SK-N-SH (cell line): ENCODE measurements at regions not wholly inside any gene's neighbourhood (a gene's known extent, or its start where the extent isn't known, plus 50 kb on each side); places are given as distances from the start of the nearest gene placed in this dataset.

Source experiments
- CTCF ChIA-PET: fragments of 300-600, 350-600 bp; formaldehyde crosslinking; extraction: SDS; loops from one replicate; lab custom pipeline; 2021; lab: Yijun Ruan, JAX
- POLR2A ChIA-PET: fragments of 350-600 bp; sonication (Branson Sonifier 250); formaldehyde crosslinking; extraction: SDS; loops from one replicate; lab custom pipeline; 2020; ENCODE audit warnings: antibody characterized with exemption, inconsistent platforms; lab: Yijun Ruan, JAX
- DNase-seq: peaks from one replicate; pipeline ENCODE4 v3.0.0; 2012
- H2AFZ ChIP-seq: fragments of 200-600 bp; sonication (generic); 2 replicates; pipeline ENCODE4 v1.8.1; 2016; ENCODE audit warnings: antibody characterized with exemption, mild to moderate bottlenecking, low read depth
- H3F3A ChIP-seq: fragments of 200-600 bp; sonication (generic); replicated peaks from 2 replicates; pipeline ENCODE3; 2016; ENCODE audit warnings: antibody characterized with exemption, mild to moderate bottlenecking; ENCODE audit not compliant: insufficient read depth
- H3K27ac ChIP-seq, 2 experiments: fragments of 200-500 bp in 1 of 2; fragments of 200-600 bp in 1 of 2; sonication (Bioruptor generic) in 1 of 2; sonication (generic), shearing (Covaris generic) in 1 of 2; 2 replicates each; pipeline versions ENCODE4 v1.5.1 to v1.6.1; 2014 to 2016; ENCODE audit warnings: low read depth in 2 of 2, inconsistent platforms in 1 of 2, low read length in 1 of 2, mild to moderate bottlenecking in 1 of 2, mixed read lengths in 1 of 2
- H3K27me3 ChIP-seq: fragments of 200-600 bp; sonication (generic), shearing (Covaris generic); 2 replicates; pipeline ENCODE4 v1.6.1; 2016; ENCODE audit warnings: mixed run types; ENCODE audit not compliant: insufficient read depth
- H3K36me3 ChIP-seq, 2 experiments: fragments of 200-500 bp in 1 of 2; fragments of 200-600 bp in 1 of 2; sonication (Bioruptor generic) in 1 of 2; sonication (generic) in 1 of 2; replicated peaks in 1 of 2; 2 replicates each; pipeline versions ENCODE3 to v1.5.1; 2014 to 2016; ENCODE audit warnings: low read length in 1 of 2, mild to moderate bottlenecking in 1 of 2; ENCODE audit not compliant: insufficient read depth in 2 of 2, control insufficient read depth in 1 of 2
- H3K4me1 ChIP-seq, 2 experiments: fragments of 200-500 bp in 1 of 2; fragments of 200-600 bp in 1 of 2; sonication (Bioruptor generic) in 1 of 2; sonication (generic), shearing (Covaris generic) in 1 of 2; 2 replicates each; pipeline versions ENCODE4 v1.5.1 to v1.6.1; 2014 to 2016; ENCODE audit warnings: low read depth in 1 of 2, low read length in 1 of 2, mixed run types in 1 of 2; ENCODE audit not compliant: insufficient read depth in 2 of 2, control insufficient read depth in 1 of 2
- H3K4me2 ChIP-seq: fragments of 200-600 bp; sonication (generic), shearing (Covaris generic); 2 replicates; pipeline ENCODE4 v1.6.1; 2017; ENCODE audit warnings: mixed run types
- H3K4me3 ChIP-seq, 2 experiments: fragments of 200-500 bp in 1 of 2; fragments of 200-600 bp in 1 of 2; sonication (Bioruptor generic) in 1 of 2; sonication (generic), shearing (Covaris generic) in 1 of 2; 2 replicates each; pipeline versions ENCODE4 v1.5.1 to v1.8.1; 2014 to 2016; ENCODE audit warnings: low read depth in 2 of 2, inconsistent platforms in 1 of 2, low read length in 1 of 2, mild to moderate bottlenecking in 1 of 2, mixed read lengths in 1 of 2, moderate library complexity in 1 of 2
- H3K79me2 ChIP-seq: fragments of 200-600 bp; sonication (generic); 2 replicates; pipeline ENCODE4 v1.8.1; 2017; ENCODE audit warnings: mild to moderate bottlenecking; ENCODE audit not compliant: insufficient read depth
- H3K9ac ChIP-seq: fragments of 200-600 bp; sonication (generic); 2 replicates; pipeline ENCODE4 v1.6.1; 2017; ENCODE audit warnings: mixed run types
- H3K9me2 ChIP-seq: fragments of 200-600 bp; sonication (generic); 2 replicates; pipeline ENCODE4 v1.6.1; 2017; ENCODE audit warnings: mixed run types
- H3K9me3 ChIP-seq: fragments of 200-600 bp; sonication (generic); 2 replicates; pipeline ENCODE4 v1.6.1; 2017; ENCODE audit warnings: mixed run types, mild to moderate bottlenecking, moderate library complexity
- H4K20me1 ChIP-seq: fragments of 200-600 bp; sonication (generic); 2 replicates; pipeline ENCODE4 v1.6.1; 2017; ENCODE audit warnings: mild to moderate bottlenecking, mixed run types; ENCODE audit not compliant: insufficient read depth
- ELF1 ChIP-seq: IDR thresholded peaks from 2 replicates; pipeline ENCODE4 v1.4.0; 2012
- EP300 ChIP-seq, 2 experiments: IDR thresholded peaks; 2 replicates each; pipeline versions ENCODE4 v1.4.0 to v1.6.1; 2012; ENCODE audit warnings: borderline replicate concordance in 1 of 2, low read depth in 1 of 2, low read length in 1 of 2
- EZH2phosphoT487 ChIP-seq: fragments of 200-600 bp; sonication (generic); IDR thresholded peaks from 2 replicates; pipeline ENCODE4 v1.6.1; 2017; ENCODE audit warnings: low read depth, mixed run types, mild to moderate bottlenecking, antibody characterized with exemption, moderate library complexity, borderline replicate concordance
- FOXM1 ChIP-seq: IDR thresholded peaks from 2 replicates; pipeline ENCODE4 v1.4.0; 2012; ENCODE audit warnings: low read depth, mild to moderate bottlenecking
- MEF2A ChIP-seq: IDR thresholded peaks from 2 replicates; pipeline ENCODE4 v1.4.0; 2012; ENCODE audit warnings: low read depth, borderline replicate concordance
- MXI1 ChIP-seq: IDR thresholded peaks from 2 replicates; pipeline ENCODE4 v1.6.1; 2012; ENCODE audit warnings: mild to moderate bottlenecking, low read depth, low read length, improper control_type of control experiment
- NRF1 ChIP-seq: IDR thresholded peaks from 2 replicates; pipeline ENCODE4 v1.6.1; 2012; ENCODE audit warnings: low read depth, mild to moderate bottlenecking, low read length
- RFX5 ChIP-seq: IDR thresholded peaks from 2 replicates; pipeline ENCODE4 v1.6.1; 2012; ENCODE audit warnings: mild to moderate bottlenecking, improper control_type of control experiment, low read length
- RXRA ChIP-seq: IDR thresholded peaks from 2 replicates; pipeline ENCODE4 v1.4.0; 2012; ENCODE audit warnings: low read depth, mild to moderate bottlenecking, borderline replicate concordance
- SMC3 ChIP-seq: IDR thresholded peaks from 2 replicates; pipeline ENCODE4 v1.6.1; 2012; ENCODE audit warnings: low read depth, low read length, improper control_type of control experiment
- TAF1 ChIP-seq: IDR thresholded peaks from 2 replicates; pipeline ENCODE4 v1.6.1; 2012; ENCODE audit warnings: low read depth, mild to moderate bottlenecking, low read length, moderate library complexity, borderline replicate concordance
- TCF12 ChIP-seq: IDR thresholded peaks from 2 replicates; pipeline ENCODE4 v1.4.0; 2012
- TEAD4 ChIP-seq: IDR thresholded peaks from 2 replicates; pipeline ENCODE4 v1.4.0; 2012; ENCODE audit warnings: mild to moderate bottlenecking, borderline replicate concordance; ENCODE audit not compliant: insufficient read depth
- YY1 ChIP-seq: IDR thresholded peaks from 2 replicates; pipeline ENCODE4 v1.4.0; 2012; ENCODE audit warnings: low read depth, mild to moderate bottlenecking
- WGBS: methylation state at CpG from one replicate; pipeline ENCODE4 v1.1.6; 2017; ENCODE audit warnings: low lambda C conversion rate; 5-methylcytosine and 5-hydroxymethylcytosine counted together
- TF ChIP-seq, protein P1 (sequence below): IDR thresholded peaks from 2 replicates; pipeline ENCODE4 v1.4.0; 2012; ENCODE audit warnings: low read depth, borderline replicate concordance
- TF ChIP-seq, protein P2 (sequence below): fragments of 150-350 bp; IDR thresholded peaks from 2 replicates; pipeline ENCODE4 v1.6.1; 2017; ENCODE audit warnings: antibody characterized with exemption, low read length, low read depth, borderline replicate concordance
- TF ChIP-seq, protein P3 (sequence below): fragments of 150-350 bp; IDR thresholded peaks from 2 replicates; pipeline ENCODE4 v1.6.1; 2016; ENCODE audit warnings: mild to moderate bottlenecking, low read depth, low read length
- TF ChIP-seq, protein P4 (sequence below): IDR thresholded peaks from 2 replicates; pipeline ENCODE4 v1.6.1; 2012; ENCODE audit warnings: mild to moderate bottlenecking, low read depth, low read length, moderate library complexity
- TF ChIP-seq, protein P5 (sequence below): IDR thresholded peaks from 2 replicates; pipeline ENCODE4 v1.4.0; 2012; ENCODE audit warnings: low read depth, borderline replicate concordance

DNA sequence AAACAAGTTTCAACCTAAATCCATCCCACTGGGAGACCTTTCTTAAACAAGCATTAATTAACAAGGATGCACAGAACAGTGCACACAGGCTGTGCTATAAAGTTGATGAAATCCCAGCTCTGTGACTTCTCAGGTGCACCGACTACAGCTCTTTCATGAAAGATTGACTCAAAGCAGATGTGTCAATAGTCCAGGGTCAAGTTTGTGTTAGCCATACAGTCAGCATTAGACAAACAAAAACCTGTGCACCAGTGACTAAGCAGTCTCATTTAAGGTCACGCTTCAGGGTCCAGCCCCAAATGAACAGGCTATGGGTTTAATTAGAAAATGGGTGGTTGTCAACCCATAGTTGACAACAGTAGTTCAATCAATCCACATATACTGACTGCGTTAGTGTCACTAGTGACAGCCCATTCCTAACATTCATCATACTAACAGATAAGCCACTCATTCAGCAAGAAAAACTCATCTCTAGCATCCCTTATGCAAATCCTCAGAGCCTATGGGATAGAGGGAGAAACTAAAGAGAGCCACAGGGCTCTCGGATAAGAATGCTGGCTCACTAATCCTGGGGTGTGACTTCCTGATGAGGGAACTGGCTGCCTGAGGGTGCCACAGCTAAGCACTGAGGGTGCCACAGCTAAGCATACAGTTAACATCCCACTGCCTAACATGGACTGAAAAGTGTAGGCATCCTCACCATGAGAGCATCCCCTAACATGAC lies 84.1 kb downstream of the WNT5A start:
- Histone ChIP-seq H3K9me3 (peaks cover 8% of the 10 kb centered on the region; the same call in 1 of the 2 replicates), H3F3A (peaks cover 17% of the 10 kb centered on the region), H3K4me2 (no peak overlapping the region), H3K9ac (no peak overlapping the region), H3K27me3 (no peaks in the 10 kb centered on the region), H3K4me1 (peaks cover 0 to 8% of the 10 kb centered on the region in 2 experiments; a peak in 1 of 4 replicates), H3K79me2 (no peaks in the 10 kb centered on the region)
- no peak for DNase-seq
- TF ChIP-seq, protein P1, sequence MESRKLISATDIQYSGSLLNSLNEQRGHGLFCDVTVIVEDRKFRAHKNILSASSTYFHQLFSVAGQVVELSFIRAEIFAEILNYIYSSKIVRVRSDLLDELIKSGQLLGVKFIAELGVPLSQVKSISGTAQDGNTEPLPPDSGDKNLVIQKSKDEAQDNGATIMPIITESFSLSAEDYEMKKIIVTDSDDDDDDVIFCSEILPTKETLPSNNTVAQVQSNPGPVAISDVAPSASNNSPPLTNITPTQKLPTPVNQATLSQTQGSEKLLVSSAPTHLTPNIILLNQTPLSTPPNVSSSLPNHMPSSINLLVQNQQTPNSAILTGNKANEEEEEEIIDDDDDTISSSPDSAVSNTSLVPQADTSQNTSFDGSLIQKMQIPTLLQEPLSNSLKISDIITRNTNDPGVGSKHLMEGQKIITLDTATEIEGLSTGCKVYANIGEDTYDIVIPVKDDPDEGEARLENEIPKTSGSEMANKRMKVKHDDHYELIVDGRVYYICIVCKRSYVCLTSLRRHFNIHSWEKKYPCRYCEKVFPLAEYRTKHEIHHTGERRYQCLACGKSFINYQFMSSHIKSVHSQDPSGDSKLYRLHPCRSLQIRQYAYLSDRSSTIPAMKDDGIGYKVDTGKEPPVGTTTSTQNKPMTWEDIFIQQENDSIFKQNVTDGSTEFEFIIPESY: no peak
- no peak for TF ChIP-seq MXI1
- no peak for TF ChIP-seq YY1
- TF ChIP-seq, protein P2, sequence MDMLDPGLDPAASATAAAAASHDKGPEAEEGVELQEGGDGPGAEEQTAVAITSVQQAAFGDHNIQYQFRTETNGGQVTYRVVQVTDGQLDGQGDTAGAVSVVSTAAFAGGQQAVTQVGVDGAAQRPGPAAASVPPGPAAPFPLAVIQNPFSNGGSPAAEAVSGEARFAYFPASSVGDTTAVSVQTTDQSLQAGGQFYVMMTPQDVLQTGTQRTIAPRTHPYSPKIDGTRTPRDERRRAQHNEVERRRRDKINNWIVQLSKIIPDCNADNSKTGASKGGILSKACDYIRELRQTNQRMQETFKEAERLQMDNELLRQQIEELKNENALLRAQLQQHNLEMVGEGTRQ: no peak
- TF ChIP-seq MEF2A: no peak
- TF ChIP-seq FOXM1: no peak
- no peak for TF ChIP-seq TAF1
- no peak for TF ChIP-seq RXRA
- TF ChIP-seq NRF1: no peak
- TF ChIP-seq, protein P3, sequence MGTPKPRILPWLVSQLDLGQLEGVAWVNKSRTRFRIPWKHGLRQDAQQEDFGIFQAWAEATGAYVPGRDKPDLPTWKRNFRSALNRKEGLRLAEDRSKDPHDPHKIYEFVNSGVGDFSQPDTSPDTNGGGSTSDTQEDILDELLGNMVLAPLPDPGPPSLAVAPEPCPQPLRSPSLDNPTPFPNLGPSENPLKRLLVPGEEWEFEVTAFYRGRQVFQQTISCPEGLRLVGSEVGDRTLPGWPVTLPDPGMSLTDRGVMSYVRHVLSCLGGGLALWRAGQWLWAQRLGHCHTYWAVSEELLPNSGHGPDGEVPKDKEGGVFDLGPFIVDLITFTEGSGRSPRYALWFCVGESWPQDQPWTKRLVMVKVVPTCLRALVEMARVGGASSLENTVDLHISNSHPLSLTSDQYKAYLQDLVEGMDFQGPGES: no peak
- TF ChIP-seq TEAD4: no peak
- TF ChIP-seq EP300 (IDR thresholded peaks at IDR 0.05; ENCODE audit: borderline replicate concordance in 1 of 2, low read depth in 1 of 2, low read length in 1 of 2): no peak
- TF ChIP-seq TCF12: no peak
- no peak for TF ChIP-seq EZH2phosphoT487
- TF ChIP-seq ELF1: no peak
- TF ChIP-seq, protein P4, sequence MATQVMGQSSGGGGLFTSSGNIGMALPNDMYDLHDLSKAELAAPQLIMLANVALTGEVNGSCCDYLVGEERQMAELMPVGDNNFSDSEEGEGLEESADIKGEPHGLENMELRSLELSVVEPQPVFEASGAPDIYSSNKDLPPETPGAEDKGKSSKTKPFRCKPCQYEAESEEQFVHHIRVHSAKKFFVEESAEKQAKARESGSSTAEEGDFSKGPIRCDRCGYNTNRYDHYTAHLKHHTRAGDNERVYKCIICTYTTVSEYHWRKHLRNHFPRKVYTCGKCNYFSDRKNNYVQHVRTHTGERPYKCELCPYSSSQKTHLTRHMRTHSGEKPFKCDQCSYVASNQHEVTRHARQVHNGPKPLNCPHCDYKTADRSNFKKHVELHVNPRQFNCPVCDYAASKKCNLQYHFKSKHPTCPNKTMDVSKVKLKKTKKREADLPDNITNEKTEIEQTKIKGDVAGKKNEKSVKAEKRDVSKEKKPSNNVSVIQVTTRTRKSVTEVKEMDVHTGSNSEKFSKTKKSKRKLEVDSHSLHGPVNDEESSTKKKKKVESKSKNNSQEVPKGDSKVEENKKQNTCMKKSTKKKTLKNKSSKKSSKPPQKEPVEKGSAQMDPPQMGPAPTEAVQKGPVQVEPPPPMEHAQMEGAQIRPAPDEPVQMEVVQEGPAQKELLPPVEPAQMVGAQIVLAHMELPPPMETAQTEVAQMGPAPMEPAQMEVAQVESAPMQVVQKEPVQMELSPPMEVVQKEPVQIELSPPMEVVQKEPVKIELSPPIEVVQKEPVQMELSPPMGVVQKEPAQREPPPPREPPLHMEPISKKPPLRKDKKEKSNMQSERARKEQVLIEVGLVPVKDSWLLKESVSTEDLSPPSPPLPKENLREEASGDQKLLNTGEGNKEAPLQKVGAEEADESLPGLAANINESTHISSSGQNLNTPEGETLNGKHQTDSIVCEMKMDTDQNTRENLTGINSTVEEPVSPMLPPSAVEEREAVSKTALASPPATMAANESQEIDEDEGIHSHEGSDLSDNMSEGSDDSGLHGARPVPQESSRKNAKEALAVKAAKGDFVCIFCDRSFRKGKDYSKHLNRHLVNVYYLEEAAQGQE: no peak
- TF ChIP-seq SMC3: no peak
- no peak for TF ChIP-seq RFX5
- TF ChIP-seq, protein P5, sequence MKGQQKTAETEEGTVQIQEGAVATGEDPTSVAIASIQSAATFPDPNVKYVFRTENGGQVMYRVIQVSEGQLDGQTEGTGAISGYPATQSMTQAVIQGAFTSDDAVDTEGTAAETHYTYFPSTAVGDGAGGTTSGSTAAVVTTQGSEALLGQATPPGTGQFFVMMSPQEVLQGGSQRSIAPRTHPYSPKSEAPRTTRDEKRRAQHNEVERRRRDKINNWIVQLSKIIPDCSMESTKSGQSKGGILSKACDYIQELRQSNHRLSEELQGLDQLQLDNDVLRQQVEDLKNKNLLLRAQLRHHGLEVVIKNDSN: no peak
- TF ChIP-seq, all 33 proteins: peak for 0
- CTCF ChIA-PET: no interaction called here
- POLR2A ChIA-PET: no interaction called here
- Histone ChIP-seq H2AFZ (no peak overlapping the region), H3K36me3 (peaks cover 0 to 4% of the 10 kb centered on the region in 2 experiments), H3K4me3 (no peak overlapping the region), H3K27ac (no peak overlapping the region), H3K9me2 (no peaks in the 10 kb centered on the region), H4K20me1 (no peaks in the 10 kb centered on the region)
- WGBS: 62% methylated on average over 4 of the region's 4 CpGs
